Globus pallidus (tissue), 1 donor: ENCODE measurements at regions not wholly inside any gene's neighbourhood (a gene's known extent, or its start where the extent isn't known, plus 50 kb on each side); places are given as distances from the start of the nearest gene placed in this dataset.
"Not testable (repeated sequence)": the region's sequence is repeated elsewhere in the genome, so short reads cannot be mapped to it uniquely, and the experiment has no call there.

Experiments
- DNase-seq: peaks from one replicate; pipeline ENCODE4 v3.0.0-alpha.2; 2015; ENCODE audit warnings: low spot score

- DNase-seq, result peak; percentile 48
These were observed 148.5 kb downstream of the TENT5C start for GRCh38 chr1:117754061-117754969.

GRCh38 chr1:117757668-117758067, 151.8 kb downstream of the TENT5C start:
- DNase-seq, result no peak

DNA sequence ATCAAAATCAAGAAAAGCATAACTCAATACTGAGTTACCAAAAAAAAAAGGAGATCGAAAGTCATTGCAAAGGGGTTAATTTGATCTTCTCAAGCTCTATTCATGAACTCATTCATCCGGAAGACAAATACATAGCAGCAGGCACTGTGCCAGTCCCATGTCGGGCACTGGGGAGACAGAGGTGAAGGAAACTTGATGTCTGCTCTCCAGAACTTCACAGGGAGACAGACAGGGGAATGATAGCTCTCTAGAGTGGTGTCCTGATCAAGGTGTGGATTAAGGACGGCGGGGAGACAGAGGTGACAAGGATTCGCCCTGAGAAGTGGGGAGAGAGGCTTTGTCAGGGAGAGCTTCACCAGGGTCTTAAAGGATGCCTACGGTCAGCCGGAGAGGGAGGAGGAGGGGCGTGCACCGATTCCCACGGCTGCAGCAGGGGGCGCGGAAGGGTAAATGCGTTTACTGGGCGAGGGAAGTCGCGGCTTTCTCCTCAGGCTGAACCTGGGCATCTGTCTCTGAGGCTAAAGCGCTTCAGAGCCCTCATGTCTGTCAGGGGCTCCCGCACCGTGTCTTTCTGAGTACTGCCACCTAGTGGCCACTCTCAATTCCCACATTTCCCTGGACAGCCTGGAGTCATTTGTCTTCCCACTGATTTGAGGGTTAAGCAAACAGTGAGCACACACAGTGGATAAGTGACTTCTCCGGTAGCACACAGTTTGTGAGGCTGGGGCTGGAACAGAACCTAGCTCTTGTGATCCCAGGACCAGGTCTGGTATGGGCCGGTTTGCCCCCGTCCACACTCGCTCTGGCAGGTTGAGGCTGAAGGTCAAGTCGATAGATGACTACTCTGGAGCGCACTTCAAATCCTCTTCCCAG, 152.8 kb downstream of the TENT5C start:
- DNase-seq, result peak; percentile 70

DNA sequence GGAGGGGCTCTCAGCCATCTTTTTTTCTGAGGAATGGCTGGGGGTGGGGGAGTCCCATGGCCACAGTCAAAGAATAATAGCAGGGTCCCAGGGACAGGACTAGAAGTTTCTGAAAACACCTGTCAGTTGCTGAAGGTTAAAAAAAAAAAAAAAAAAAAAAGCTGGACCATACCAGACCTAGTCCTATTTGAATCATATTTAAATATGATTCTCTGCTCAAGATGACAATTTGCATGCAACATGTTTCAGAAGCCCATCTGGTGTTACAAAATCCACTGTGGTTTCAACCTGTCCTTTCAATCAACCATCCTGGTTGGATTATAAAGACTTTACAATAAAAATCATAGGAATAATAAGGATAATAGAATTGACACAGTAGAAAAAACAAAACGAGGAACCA, 153.7 kb downstream of the TENT5C start:
- DNase-seq, result no peak

- DNase-seq, result no peak
These were observed 154.2 kb downstream of the TENT5C start for GRCh38 chr1:117760069-117760468.

GRCh38 chr1:117760485-117760884, 154.6 kb downstream of the TENT5C start:
- no peak for DNase-seq

- DNase-seq, result not testable (repeated sequence)
These were observed 161.7 kb downstream of the GDAP2 start for GRCh38 chr1:117767756-117768155.

GRCh38 chr1:117770981-117771531, 158.4 kb downstream of the GDAP2 start:
- DNase-seq, result no peak

GRCh38 chr1:117779364-117779763, 150.1 kb downstream of the GDAP2 start:
- DNase-seq, result no peak

DNA sequence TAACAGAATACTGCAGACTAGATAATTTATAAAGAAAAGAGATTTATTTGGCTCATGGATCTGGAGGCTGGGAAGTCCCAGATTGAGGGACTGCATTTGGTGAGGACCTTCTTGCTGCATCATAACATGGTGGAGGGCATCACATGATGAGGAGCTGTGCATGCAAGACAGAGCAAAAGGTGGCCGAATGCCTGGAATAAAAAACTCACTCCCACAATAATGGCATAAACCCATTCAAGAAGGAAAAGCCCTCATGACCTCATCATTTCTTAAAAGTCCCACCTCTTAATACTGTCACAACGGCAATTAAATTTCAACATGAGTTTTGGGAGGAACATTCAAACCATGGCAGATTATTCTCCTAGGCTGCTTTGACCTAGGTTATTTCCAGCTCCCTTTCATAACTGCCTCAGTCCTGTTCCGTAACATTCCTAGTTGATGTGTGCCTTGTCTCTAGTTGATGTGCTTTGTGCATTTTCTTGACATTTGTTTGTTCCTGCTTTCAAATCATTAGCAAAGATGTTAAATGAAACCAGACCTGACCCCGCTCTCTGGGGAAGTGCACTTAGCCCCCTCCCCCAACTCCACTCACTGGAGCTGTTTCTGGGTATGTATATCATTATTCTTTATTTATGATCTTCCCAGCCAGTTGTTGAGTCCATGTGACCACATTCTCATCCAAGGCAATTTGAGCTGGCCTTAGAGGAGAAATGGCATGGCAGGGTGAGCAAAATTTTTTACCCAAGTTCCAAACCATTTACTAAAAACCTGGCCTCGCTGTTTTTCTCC, 148.5 kb downstream of the GDAP2 start:
- DNase-seq, result no peak

- no peak for DNase-seq
These were observed 147.4 kb downstream of the GDAP2 start for GRCh38 chr1:117782056-117782455.

GRCh38 chr1:117783606-117784396, 145.6 kb downstream of the GDAP2 start:
- DNase-seq, result no peak

DNA sequence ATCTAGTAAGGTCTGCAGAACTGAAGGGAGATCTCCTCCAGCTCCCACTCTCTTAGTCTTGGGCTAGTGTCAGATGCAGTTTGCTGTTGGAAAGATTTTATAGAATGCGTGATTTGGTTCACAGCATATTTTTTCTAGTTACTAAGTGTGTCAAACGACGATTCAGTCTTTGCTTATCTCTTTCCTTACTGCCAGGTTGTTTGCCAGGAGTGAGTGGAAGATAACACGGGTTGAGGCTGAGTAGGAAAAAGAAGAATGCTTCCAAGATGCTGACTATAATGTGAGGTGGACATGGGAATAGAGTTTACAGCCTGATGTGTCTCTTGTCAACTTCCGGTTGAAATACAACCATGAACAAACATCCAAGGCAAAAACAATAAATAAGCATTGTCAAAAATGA, 141.4 kb downstream of the GDAP2 start:
- no peak for DNase-seq

DNA sequence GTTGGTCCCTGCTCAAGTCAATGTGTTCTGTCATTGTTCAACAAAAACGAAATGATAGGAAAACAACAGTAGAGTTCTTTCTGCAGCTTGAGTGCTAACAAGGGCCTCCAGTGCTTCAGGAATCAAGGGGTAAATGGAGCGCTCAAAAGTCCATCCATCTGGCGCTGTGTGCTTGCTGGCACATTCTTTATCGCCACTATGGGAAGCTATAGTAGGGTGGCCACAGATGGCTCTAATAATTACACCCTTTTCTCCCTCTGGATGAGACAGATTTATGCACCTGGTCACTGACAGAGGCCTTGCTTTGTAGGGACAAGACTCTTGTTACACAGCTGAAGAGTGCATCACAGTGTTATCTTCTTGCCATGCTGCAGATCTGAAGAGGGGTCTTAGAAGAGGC, 136.0 kb downstream of the GDAP2 start:
- no peak for DNase-seq

DNA sequence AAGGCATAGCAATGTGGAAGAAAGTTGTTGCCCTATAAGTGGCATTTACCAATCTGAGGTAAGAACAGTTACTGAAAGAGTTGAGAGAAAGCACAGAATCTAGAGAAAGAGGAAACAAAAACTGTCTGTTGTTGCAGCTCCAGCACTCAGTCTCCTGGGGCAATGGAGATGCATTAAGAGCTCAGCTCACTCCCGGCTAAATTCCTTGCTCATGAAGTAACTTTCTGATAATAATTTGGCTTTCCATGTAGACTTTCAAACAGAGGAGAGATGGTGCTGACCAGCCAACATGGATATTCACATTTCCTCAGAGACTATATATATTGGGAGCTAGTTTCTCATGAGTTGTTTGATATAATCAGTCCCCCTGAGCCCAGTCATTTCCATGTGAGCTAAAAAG, 135.3 kb downstream of the GDAP2 start:
- no peak for DNase-seq

DNA sequence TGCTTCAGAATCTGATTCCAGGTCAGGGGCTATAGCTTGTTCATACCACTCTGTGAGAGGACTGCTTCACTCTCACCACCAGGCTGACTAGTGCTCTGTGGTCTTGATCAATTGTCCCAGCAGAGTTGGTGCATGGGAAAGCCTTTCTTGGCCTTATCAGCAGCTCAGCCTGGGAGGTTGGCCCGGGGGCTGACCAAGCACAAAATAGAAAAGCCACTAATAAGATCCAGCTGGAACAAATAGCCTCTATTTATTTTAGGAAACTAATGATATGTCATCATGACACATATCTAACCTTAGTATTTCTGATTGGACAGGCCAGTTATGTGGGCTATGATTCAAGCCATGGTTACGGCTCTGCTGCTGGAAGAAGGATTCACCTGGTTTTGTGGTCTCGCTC, 134.2 kb downstream of the GDAP2 start:
- no peak for DNase-seq

DNA sequence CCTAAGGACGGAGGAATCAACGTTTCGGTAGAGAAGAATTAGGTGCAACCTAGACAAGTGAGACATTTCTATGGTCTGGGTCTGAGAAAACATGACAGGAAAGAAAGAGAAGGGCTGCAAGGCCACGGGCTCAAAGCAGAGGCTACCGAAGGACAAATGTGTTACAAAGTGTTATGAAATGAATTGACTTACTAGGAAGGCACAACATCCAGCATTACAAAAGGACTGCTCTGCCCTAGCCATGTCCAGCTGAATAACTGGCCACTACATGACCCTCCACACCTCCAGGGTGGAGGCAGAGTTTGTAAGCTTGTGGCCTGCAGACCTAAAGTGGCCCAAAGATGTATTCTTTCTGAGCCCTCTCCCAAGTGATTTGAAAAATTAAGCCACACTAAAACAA, 133.6 kb downstream of the GDAP2 start:
- no peak for DNase-seq

DNA sequence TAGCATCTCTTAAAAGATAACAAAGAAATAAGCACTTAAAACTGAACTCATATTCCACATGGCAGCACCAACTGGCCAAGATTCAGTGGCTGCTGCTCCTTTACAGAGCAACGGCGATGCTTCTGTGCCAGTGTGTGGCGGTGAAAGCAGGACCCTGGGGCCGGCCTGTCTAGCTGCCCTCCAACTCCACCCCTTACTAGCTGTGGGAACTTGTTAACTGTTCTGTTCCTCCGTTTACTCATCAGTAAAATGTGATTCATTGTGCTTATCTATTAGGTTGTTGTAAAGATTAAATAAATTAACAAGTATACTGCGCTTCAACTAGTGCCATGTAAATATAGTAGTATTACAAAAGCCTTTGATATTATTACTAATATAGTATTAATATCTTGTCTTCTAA, 133.2 kb downstream of the GDAP2 start:
- DNase-seq, result no peak

DNA sequence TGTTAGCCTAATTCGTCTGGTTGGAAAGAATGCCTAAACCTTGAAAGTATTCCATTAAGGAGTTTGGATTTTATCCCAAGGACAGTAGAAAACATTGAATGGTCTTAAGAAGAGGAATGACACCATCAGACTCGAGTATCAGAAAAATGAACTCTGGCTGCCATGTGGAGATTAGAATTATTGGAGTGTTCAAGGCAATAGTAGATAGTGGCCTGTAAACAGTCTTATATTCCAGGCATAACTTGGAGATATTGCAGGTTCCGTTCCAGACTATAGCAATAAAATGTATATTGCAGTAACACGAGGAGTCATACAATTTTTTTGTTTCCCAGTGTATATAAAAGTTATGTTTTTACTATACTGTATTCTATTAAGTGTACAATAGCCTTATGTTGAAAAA, 130.9 kb downstream of the GDAP2 start:
- no peak for DNase-seq

- no peak for DNase-seq
These were observed 126.7 kb downstream of the GDAP2 start for GRCh38 chr1:117802531-117803257.
